Upper lobe of left lung (tissue), 4 donors: ENCODE measurements at regions not wholly inside any gene's neighbourhood (a gene's known extent, or its start where the extent isn't known, plus 50 kb on each side); places are given as distances from the start of the nearest gene placed in this dataset.

Experiments used
- POLR2A ChIP-seq, 4 donors: fragments of 450-650 bp; IDR thresholded peaks; one replicate each; pipeline ENCODE4 v1.5.1; 2016 to 2017; ENCODE audit warnings: antibody characterized with exemption in 4 of 4, mild to moderate bottlenecking in 2 of 4
- POLR2AphosphoS5 ChIP-seq, 2 donors: sonication (generic); formaldehyde crosslinking; IDR thresholded peaks; one replicate each; pipeline ENCODE4 v1.5.1; 2017; ENCODE audit warnings: antibody characterized with exemption in 2 of 2
- TF ChIP-seq, protein P1 (sequence below), 6 experiments: fragments of 450-650 bp in 4 of 6; fragments of 200-600 bp in 2 of 6; sonication (generic) in 2 of 6; IDR thresholded peaks; one replicate each; pipeline ENCODE4 v1.5.1; 2016 to 2019; ENCODE audit warnings: antibody characterized with exemption in 6 of 6

DNA sequence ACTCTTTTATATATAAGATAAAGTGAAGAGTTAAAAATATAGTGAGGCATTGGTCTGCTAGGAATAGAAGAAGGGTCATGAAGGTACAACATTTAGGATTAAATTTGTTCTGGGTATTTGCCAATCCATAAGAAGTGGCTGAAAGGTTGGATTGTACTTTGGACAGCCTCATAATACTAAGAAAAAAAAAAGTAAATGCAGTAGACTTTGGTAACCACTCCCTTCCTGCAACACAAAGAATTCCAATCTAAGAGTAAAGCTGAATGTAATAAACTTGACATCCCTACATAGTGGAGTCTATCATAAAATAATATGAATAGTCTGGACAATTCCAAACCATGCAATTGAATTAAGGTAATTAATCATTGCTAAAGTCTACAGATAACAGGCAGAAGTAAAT is 2294.4 kb downstream of the LRRC4C start:
- TF ChIP-seq, protein P1, sequence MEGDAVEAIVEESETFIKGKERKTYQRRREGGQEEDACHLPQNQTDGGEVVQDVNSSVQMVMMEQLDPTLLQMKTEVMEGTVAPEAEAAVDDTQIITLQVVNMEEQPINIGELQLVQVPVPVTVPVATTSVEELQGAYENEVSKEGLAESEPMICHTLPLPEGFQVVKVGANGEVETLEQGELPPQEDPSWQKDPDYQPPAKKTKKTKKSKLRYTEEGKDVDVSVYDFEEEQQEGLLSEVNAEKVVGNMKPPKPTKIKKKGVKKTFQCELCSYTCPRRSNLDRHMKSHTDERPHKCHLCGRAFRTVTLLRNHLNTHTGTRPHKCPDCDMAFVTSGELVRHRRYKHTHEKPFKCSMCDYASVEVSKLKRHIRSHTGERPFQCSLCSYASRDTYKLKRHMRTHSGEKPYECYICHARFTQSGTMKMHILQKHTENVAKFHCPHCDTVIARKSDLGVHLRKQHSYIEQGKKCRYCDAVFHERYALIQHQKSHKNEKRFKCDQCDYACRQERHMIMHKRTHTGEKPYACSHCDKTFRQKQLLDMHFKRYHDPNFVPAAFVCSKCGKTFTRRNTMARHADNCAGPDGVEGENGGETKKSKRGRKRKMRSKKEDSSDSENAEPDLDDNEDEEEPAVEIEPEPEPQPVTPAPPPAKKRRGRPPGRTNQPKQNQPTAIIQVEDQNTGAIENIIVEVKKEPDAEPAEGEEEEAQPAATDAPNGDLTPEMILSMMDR (IDR thresholded peaks at IDR 0.05): no peak
- no peak for TF ChIP-seq POLR2A (IDR thresholded peaks at IDR 0.05)
- TF ChIP-seq POLR2AphosphoS5 (IDR thresholded peaks at IDR 0.05): no peak
